ENCODE measurements at regions not wholly inside any gene's neighbourhood (a gene's known extent, or its start where the extent isn't known, plus 50 kb on each side); places are given as distances from the start of the nearest gene placed in this dataset.

DNA sequence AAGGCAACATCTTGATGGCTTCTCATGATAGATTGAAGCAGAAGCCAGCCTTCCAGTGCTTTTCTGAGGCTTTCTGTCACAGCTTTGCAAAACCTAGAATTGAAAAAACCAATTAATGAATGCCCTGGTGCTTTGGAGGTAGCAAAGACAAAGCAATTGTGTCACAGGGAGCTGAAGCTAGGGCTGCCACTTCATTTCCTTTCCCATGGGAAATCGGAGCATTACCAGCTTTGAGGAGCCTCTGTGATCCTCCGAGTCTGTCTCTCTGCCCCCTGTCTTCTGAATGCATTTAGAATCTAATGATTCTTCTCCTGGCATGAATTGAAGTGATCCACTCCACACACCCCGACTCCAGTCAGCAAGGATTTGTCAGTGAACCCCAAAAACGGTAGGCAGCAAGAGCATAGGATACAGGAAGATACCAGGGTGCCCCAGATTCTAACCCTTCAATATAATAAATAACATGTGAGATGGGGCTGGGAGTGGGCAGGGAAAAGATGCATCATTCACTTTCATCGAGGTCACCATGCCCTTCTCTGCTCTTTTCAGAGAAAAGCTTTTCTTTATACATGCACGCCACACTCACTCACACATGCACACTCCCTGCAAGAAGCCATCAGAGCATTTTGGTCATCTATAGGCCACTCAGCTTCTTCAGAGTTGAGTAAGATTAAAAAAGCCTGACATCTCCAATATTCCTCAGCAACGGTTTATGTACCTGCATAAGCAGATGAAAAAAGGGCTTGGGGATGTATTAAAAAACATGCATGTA lies 247.7 kb upstream of the ZNF462 start:
- TF ChIP-seq, protein P1, sequence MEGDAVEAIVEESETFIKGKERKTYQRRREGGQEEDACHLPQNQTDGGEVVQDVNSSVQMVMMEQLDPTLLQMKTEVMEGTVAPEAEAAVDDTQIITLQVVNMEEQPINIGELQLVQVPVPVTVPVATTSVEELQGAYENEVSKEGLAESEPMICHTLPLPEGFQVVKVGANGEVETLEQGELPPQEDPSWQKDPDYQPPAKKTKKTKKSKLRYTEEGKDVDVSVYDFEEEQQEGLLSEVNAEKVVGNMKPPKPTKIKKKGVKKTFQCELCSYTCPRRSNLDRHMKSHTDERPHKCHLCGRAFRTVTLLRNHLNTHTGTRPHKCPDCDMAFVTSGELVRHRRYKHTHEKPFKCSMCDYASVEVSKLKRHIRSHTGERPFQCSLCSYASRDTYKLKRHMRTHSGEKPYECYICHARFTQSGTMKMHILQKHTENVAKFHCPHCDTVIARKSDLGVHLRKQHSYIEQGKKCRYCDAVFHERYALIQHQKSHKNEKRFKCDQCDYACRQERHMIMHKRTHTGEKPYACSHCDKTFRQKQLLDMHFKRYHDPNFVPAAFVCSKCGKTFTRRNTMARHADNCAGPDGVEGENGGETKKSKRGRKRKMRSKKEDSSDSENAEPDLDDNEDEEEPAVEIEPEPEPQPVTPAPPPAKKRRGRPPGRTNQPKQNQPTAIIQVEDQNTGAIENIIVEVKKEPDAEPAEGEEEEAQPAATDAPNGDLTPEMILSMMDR (IDR thresholded peaks at IDR 0.05): no peak
- TF ChIP-seq EP300 (IDR thresholded peaks at IDR 0.05): no peak
